Stimulated activated CD4-positive, alpha-beta T cell treated with anti-CD3 and anti-CD28 coated beads, Interleukin-4, amount 100 ng/mL, for 48 hours (primary cell): ENCODE measurements at regions not wholly inside any gene's neighbourhood (a gene's known extent, or its start where the extent isn't known, plus 50 kb on each side); places are given as distances from the start of the nearest gene placed in this dataset.

Experiments used
- DNase-seq, 2 donors: peaks; one replicate each; pipeline ENCODE4 v3.0.0-alpha.2; 2020; ENCODE audit warnings: low read depth in 2 of 2

DNA sequence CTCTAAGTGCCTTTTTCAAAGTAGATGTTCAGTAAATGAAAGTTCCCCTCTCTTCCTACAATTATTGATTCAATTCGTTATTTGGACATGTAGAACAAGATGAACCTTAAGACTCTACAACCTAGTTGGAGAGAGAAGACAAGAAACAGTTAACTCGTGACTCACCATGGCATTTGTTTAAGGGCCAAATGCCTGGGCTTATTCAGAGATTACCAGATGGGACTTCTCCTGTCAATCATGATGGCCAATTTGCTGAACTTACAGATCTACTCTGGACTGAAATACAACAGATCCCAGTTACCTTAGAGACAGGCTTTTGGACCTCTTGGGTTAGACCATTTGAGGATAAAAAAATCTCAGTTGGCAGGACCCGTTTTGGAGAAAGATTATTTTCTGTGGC lies 93.5 kb downstream of the C1orf94 start:
- DNase-seq: no peak

DNA sequence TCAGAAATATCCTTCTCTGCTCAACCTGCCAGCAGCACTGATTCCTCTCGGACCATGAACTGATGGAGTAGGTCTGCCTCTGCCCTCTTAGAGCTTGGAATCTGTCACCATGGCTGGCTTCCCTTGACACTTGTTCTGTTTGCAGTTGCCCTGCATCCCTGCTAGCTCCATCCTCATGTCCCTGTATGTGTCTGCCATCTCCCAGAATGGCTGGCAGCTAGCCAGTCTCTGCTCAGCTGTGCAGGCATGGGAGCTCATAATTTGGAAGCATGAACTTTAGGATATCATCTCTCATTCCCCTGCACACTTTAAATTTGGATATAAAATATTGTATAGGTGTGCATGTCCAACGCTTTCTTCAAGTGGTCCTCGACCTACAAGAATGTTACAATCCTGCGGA lies 95.4 kb downstream of the C1orf94 start:
- DNase-seq: no peak

DNA sequence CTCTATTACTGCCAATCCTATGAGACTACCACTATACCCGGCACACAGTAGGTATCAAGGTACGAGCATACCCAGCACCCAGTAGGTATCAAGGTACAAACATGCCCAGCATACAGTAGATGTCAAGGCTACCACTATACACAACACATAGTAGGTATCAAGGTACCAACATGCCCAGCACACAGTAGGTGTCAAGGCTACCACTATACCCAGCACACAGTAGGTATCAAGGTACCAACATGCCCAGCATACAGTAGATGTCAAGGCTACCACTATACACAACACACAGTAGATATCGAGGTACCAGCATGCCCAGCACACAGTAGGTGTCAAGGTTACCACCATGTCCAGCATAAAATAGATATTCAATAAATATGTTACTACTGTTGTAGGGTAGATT lies 98.4 kb downstream of the C1orf94 start:
- DNase-seq: no peak

DNA sequence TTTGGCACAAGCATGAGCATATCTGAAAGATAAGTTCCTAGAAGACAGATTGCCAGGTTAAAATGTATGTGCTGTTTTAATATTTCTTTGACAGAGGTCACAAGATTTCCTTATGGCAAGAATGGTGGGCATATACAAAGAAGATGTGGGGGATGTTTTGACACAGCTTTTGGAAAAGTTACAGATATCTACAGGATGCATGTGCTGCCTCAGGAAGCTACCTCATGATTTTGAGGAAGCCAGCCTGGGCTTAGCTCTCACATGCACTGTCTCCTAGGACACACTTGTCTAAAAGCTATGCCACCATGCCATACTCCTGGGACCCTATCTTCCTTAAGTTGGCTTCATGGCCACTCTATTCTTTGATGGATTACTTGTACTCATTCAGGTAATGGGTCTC lies 99.9 kb downstream of the C1orf94 start:
- DNase-seq: no peak

DNA sequence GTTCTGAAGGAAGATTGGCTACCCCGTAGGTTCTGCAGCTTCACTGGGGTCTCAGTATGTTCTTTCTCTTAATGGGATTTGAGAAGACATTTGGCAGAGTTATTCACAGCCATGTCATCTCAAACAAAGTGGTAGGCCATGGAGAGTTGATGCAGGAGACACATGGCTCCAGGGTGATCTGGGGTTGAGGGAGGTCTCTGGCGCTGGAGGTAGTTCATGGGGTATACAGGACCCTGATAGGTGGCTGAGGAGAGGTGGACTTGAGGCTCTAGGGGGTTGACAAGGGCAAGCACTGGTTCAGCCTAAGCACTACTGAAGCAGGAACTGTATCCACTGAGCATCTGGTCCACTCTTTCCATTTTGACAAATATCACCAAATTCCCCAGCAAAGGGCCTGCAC lies 100.4 kb downstream of the C1orf94 start:
- no peak for DNase-seq

DNA sequence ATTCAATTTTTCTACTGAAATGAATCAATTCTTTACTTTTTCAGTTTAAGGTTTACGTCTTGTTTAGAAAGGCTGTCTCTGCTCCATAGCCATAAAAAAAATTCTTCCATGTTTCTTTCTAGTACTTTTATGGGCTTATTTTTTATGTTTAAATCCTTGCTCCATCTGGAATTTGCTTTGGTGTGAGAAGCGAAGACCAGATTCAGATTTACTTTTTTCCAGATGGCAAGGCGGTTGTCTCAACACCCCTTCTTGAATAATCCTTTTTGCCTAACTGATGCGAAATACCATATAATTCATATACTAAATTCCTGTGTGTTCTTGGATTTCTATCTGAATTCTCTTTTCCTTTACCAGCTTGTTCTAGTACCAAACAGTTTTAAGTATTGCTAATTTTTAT lies 101.5 kb downstream of the C1orf94 start:
- DNase-seq: no peak

DNA sequence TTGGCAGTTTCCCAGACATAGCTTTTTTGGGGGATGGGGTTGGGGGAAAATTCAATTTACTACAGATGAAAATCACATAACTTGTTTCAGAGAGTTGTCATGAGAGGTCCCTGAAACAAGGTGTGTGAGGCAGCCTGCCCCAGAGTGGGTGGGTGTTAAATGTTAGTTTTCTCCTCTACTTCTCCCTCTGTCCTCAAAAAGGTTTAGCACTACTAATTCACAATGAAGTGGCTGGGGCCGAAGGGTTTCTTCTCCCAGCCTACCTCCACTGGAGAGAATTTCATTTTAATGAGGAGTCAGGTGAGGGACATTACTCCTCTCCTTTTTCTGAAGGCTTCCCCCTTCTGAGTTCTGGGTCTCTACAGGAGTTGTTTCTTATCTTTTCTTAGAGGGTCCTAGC lies 103.3 kb downstream of the C1orf94 start:
- no peak for DNase-seq

DNA sequence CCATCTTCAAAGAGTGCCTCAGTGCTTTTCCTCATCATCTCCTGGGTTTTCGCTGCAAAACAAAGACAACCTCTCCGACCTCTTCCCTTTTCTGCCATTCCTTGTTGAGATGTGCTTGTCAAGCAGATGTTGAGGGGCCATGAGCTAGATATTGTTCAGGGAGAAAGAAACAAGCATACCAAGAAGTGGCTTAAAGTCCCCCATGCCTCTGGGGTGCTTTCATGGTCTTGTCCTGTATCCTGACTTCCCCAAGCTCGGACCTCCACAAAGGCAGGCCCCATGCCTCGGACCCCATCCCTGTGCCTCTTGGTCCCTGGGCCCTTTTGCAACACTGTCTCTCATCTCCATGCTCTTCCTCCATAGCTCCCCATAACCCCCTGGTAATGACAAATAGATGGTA lies 103.8 kb downstream of the C1orf94 start:
- DNase-seq: no peak

DNA sequence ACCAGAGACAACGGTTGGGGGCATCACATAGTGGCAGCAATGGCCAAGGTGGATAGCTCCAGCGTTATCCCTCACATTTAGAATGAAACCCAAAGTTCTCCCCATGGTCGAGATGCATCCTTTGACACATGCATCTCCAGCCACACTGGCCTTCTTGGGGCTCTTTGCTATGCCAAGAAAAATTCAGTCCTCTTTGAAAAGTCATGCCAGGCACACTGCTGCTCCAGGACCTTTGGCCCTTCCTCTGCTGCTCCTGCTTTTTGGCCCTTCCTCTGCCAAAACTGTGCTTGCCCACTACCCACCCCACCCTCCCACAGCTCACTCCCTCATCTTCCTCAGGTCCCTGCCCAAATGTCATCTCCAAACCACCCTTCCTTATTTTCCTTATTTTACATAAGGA lies 106.4 kb downstream of the C1orf94 start:
- DNase-seq: no peak

DNA sequence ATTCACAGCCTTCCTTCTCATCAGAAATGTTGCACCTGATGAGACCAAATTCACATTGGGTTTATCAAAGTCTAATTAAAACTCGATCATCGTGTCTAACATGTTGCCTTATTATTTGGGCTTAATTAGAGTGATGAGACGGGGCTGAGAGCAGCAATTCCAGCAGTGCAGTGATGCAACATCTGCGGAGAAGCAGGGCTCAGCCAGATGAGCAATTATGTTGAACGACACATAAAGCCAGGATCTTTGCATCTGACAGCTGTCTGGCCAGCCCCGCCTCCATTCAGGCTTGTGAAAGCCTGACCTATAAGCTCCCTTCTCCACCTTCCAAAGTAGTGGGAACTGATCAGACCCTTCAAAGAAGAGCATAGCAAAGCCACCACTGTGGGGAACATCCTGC lies 109.8 kb downstream of the C1orf94 start:
- no peak for DNase-seq

DNA sequence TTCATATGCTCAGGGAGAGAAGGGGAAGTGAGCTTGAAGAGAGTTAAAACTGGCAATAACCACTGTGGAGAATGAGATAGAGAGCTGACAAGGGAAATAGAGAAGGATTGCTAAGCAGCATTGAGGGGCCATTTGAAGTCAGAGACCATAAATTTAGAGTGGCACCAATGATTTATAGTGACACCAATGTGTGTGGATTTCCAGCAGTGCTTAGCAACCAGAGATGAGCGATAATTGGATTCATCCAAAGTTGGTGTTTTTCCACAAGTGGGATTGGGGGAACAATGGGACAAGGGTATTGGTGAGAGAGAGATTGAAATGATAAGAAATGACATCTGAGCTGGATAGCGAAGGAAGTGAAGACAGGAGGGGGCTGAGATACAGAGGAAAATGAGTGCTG lies 114.1 kb downstream of the C1orf94 start:
- no peak for DNase-seq

DNA sequence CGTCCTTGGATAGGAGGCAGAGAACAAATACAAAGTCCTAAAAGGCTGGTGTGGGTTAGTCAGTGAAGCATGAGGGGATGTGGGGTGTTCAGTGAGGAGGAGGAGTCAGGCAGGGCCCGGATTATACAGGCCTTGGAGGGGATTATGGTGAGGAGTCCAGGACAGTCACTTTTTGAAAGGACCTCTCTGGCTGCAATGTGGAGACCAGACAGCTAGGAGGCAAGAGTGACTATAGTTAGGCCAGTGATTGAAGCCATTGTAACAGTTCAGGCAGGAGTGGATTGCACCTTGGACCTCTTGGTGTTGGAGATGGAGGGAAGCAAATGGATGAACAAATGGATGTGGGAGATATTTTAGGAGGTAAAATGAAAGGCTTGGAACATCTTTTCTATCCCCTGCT lies 115.8 kb downstream of the C1orf94 start:
- DNase-seq: no peak

DNA sequence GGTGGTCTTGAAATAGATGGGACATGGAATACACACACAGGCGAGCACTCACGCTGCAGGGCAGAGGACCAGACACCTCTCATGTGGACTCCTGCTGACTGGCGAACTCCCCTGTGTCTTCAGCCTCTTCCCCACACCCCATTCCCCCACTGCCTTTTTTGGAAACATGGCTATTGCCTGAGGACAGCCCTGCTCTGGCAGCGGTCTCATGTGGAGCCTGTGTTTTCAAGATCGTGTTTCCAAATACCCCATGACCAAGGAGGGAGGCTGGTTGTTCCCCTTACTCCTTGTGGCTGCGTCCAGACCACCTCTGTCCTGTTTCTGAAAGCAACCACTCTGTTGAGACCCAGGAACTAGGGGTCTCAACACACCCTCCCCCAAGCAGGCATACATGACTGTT lies 119.4 kb downstream of the C1orf94 start:
- DNase-seq: no peak

DNA sequence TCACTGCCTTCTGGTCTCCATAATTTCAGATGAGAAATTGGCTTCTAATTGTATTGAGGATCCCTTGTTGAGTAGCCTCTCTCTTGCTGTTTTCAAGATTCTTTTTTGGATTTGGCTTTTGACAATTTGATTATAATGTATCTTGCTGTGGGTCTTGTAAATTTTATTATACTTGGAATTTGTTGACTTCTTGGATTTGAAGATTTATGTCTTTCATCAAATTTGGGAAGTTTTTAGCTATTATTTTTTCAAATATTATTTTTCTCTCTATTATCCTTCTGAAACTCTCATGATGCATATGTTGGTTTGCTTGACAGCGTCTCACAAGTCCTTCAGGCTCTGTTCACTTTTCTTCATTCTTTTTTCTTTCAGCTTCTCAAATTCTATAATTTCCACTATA lies 126.1 kb downstream of the C1orf94 start:
- no peak for DNase-seq

DNA sequence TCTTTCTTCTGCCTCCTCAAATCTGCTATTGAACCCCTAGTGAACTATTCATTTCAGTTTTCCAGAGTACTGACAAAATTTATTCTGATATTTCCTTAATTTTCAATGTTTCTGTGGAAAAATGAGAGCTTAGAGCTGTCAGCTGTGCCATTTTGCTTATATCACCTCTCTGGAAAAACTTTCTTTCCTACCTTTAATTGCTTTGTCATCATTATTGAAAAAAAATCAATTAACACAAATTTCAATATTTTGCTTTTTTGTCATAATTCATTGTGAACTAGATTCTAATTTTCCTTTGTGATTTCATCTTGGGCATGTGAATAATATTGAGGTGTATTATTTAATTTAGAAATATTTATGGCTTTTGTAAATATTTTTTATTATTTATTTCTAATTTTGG lies 126.5 kb downstream of the C1orf94 start:
- DNase-seq: no peak

DNA sequence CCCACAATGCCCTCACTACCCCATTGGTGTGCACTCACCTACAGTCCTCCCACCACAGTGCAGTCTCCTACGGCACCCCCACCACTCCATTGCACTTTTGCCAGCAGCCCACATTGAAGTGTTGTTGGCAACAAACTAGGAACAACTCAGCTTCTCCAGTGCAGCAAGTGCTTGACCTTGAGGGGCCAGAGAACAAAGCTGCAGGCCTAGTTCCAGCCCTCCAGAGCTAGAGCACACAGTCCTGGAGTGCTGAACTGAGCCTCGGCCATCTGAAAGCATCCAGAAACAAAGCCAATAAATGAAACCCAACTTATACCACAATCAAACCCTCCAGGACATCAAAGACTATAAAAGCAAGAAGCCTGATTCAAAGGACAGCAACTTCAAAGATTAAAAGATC lies 129.9 kb downstream of the C1orf94 start:
- no peak for DNase-seq

DNA sequence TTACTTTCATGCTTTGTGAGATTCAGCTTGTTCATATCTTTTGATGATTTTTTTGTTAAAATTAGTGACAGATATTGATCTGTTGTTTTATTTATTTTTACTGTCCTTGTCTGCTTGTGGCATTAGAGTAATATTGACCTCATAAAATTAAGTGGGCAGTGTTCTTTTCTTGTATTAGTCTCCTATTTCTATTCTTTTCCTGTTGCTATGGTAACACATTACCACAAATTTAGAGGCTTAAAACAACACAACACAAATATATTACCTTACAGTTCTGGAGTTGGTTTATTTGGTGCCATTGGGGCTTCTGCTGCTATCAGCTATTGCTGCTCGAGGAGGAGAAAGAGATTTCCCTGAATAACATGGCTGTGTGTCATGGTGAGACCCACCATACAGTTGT lies 135.7 kb downstream of the C1orf94 start:
- DNase-seq: no peak

DNA sequence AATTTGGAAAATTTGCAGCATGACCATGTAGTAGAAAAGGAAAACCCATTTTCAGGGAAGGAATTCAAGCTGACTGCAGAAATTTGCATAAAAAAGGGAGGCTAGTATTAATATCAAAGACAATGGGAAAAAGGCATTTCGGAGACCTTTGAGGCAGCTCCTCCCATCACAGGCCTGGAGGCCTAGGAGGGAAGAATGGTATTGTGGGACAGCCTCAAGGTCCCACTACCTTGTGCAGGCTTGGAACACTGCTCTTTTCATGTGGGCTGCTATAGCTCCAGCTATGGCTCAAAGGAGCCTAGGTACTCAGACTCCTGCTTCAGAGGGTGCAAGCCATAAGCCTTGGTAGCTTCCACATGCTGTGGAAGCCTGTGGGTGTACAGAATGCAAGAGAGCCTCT lies 139.3 kb downstream of the C1orf94 start:
- DNase-seq: no peak

DNA sequence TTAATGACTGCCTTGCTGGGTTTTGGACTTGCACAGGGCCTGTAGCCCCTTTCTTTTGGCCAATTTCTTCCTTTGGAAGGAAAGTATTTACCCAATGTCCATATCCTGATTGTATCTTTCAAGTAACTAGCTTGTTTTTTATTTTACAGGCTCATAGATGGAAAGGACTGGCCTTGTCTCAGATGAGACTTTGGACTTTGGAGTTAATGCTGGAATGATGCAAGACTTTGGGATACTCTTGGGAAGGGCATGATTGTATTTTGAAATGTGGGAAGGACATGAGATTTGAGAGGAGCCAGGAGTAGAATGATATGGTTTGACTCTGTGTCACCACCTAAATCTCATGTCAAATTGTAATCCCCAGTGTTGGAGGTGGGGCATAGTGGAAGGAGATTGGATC lies 140.1 kb downstream of the C1orf94 start:
- no peak for DNase-seq

DNA sequence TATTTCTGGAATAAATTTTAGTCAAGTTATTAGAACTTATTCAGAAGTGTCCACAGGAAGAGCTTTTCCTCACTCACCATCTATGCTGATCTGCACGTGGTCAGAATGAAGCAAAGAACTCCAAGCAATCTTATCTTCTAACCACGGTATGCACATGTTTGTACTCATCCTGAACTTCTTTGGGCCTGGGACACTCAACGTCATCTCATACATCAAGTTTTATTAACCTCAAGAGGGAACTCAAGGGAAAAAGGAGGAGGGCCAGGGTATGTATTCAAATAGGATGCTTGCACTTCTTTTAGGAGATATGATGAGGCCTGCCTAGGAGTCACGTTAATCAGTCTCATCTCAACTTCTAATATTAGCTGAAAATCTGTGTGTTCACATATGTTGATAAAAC lies 142.5 kb downstream of the C1orf94 start:
- no peak for DNase-seq

DNA sequence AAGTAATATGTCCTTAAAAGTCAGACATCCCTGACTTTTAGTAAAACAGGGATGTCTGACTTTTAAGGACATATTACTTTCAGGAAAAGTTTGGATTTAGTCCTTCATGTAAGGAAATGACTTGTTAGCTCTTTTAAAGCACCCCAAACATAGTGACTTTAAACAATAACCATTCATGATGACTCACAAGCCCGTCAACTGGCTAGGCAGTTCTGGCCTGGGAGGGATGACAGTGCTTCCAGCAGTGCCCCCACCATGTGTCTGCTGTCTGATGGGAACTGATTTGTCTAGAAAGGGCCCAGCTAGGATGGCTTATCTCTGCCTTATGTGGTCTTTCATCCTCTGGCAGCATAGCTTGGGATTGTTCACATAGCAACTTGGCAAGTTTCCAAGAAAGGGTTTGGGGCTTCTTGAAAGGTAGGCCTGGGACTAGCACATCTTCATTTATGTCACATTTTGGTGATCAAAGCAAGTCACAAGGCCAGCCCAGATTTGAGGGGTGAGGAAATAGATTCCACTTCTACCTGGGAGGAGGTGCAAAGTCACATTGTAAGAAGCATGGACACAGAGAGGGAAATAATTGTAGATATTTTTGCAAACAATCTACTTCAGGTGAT lies 143.5 kb downstream of the C1orf94 start:
- no peak for DNase-seq

DNA sequence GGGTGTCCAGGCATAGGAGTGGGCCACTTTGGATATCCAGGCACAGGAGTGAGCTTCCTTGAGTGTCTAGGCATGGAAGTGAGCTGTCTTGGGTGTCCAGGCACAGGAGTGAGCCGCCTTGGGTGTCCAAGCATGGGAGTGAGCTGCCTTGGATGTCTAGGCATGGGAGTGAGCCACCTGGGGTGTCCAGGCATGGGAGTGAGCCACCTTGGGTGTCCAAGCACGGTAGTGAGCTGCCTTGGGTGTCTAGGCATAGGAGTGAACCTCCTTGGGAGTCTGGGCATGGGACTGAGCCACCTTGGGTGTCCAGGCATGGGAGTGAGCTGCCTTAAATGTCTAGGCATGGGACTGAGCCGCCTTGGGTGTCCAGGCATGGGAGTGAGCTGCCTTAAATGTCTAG lies 146.3 kb downstream of the C1orf94 start:
- no peak for DNase-seq

DNA sequence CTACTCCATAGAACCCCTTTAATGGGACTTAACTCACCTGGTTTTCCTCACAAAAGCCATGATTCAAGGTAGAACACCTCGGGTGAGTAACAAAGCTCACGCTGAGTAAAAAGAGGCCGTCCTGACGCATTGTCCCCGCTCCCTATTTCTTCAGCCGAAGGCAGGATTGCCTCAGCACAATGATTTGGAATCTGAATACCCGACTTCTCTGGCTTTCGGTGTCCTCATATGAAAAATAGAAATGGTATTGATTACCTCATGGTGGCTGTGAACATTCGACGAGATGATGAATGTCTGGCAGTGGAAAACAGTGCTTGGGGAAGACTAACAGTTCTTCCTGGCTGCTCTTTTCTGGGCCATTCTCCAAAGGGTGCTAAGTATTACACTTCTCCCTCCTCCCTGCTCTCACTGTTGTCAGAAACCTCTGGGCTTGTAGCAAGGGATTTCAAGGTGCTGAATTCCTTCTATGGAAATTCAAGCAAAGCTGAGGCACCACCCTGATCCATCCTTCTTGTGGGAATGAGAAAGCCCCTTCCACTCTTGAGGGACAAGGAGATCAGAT lies 148.3 kb downstream of the C1orf94 start:
- no peak for DNase-seq

DNA sequence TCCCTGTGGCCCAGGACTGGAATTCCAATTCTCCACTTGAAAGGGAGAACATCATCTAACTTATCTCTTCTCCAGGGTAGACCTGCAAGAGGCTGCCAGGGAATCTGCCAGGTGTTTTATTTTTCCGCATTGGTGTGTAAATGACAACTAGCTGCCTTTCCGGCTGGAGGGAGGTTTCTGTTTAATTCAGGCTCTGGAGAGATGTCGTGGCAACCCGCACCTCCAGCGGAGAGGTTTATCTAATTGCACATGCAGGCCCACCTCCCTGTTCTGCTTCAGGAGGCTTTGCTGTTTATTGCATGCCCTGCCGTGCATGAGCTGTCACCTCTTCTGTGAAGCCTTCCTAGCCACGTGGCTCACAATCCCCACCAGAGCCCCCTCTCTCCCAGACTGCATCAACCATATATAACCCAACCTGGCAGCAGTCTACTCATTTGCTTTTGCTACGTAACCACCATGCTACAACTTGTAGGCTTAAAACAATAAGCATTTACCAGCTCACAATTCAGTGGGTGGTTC lies 151.6 kb downstream of the C1orf94 start:
- no peak for DNase-seq
